Spleen (tissue), 7 donors: ENCODE measurements at regions not wholly inside any gene's neighbourhood (a gene's known extent, or its start where the extent isn't known, plus 50 kb on each side); places are given as distances from the start of the nearest gene placed in this dataset.

Experiments
- POLR2A ChIP-seq, 3 donors: fragments of 450-650 bp; IDR thresholded peaks; one replicate each; pipeline ENCODE4 v1.5.1; 2017; ENCODE audit warnings: antibody characterized with exemption in 3 of 3, mild to moderate bottlenecking in 1 of 3
- POLR2AphosphoS5 ChIP-seq, 3 donors: sonication (generic); formaldehyde crosslinking; IDR thresholded peaks; one replicate each; pipeline ENCODE4 v1.5.1; 2017; ENCODE audit warnings: antibody characterized with exemption in 3 of 3
- TF ChIP-seq, protein P1 (sequence below), 11 experiments: fragments of 200-600 bp in 7 of 11; fragments of 450-650 bp in 4 of 11; sonication (generic) in 4 of 11; IDR thresholded peaks in 8 of 11; conservative IDR thresholded peaks in 3 of 11; 1 replicate in 7 of 11; 2 replicates in 4 of 11; pipeline versions ENCODE4 v1.4.0 to v1.8.0; 2016 to 2021; ENCODE audit warnings: antibody characterized with exemption in 11 of 11, inconsistent platforms in 4 of 11, mild to moderate bottlenecking in 1 of 11
- donor health status: DM: no; HTN: no; CAD: no; lungs with moderate emphysema.
- donor health status: DM: no; HTN: no; CAD: no.
- donor health status: DM: no; HTN: no; CAD: no.

- TF ChIP-seq, protein P1, sequence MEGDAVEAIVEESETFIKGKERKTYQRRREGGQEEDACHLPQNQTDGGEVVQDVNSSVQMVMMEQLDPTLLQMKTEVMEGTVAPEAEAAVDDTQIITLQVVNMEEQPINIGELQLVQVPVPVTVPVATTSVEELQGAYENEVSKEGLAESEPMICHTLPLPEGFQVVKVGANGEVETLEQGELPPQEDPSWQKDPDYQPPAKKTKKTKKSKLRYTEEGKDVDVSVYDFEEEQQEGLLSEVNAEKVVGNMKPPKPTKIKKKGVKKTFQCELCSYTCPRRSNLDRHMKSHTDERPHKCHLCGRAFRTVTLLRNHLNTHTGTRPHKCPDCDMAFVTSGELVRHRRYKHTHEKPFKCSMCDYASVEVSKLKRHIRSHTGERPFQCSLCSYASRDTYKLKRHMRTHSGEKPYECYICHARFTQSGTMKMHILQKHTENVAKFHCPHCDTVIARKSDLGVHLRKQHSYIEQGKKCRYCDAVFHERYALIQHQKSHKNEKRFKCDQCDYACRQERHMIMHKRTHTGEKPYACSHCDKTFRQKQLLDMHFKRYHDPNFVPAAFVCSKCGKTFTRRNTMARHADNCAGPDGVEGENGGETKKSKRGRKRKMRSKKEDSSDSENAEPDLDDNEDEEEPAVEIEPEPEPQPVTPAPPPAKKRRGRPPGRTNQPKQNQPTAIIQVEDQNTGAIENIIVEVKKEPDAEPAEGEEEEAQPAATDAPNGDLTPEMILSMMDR (IDR thresholded peaks at IDR 0.05 in 8 of 11, conservative IDR thresholded peaks at IDR 0.05 in 3 of 11), result no peak
- TF ChIP-seq POLR2A (IDR thresholded peaks at IDR 0.05), result no peak
- TF ChIP-seq POLR2AphosphoS5 (IDR thresholded peaks at IDR 0.05), result no peak
Measured at GRCh38 chr7:124324262-124324661, 291.4 kb upstream of the TMEM229A start.
